AML-193 (cell line): ENCODE measurements at regions not wholly inside any gene's neighbourhood (a gene's known extent, or its start where the extent isn't known, plus 50 kb on each side); places are given as distances from the start of the nearest gene placed in this dataset.
"Not testable (repeated sequence)": the region's sequence is repeated elsewhere in the genome, so short reads cannot be mapped to it uniquely, and the experiment has no call there.

Experiments used
- DNase-seq, 2 experiments: peaks; one replicate each; lab custom pipeline; 2025; lab: John Stamatoyannopoulos, UW

- DNase-seq, result peak; percentile 30 to 63
Measured at GRCh38 chr6:81465859-81466258, 286.6 kb downstream of the TENT5A start.

GRCh38 chr6:81456416-81456815, 296.1 kb downstream of the TENT5A start:
- DNase-seq, result no peak

GRCh38 chr6:81455641-81456040, 296.8 kb downstream of the TENT5A start:
- no peak for DNase-seq

DNA sequence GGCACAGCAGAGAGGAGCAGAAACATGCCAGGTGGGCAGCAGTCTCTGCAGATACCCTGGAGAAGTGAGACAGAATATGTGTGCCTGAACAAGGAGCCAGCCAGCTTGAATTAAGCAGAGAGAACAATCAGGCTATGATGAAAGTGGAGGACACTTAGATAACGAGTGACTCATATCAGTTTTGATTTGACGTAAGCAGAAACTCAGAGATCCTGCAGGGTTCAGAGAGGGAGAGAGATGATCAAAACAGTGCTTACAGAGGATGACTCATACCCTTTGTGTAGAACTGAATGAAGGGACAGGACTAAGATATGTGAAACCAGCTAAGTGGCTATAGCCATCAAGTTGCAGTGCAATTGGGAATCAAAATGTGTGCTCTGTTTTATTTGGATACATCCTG, 300.7 kb downstream of the TENT5A start:
- no peak for DNase-seq

DNA sequence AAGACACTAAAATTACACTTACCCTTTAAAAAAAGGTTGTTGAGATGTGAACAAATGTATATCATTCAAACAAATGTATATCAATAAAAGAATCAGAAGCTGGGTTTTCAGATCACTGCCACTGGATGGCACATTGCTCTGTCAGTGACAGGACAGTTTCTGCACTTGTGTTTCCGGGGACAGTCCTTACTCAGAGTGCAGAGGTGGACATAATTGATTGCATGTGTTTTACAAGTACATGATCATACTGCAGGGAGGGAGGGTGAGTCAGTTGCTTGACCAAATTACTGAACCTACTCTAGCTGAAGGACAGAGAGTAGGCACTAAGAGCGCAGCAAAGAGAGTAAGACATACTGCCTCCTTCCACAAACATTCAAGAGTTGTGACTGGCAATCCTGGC, 302.3 kb downstream of the TENT5A start:
- DNase-seq, result no peak

DNA sequence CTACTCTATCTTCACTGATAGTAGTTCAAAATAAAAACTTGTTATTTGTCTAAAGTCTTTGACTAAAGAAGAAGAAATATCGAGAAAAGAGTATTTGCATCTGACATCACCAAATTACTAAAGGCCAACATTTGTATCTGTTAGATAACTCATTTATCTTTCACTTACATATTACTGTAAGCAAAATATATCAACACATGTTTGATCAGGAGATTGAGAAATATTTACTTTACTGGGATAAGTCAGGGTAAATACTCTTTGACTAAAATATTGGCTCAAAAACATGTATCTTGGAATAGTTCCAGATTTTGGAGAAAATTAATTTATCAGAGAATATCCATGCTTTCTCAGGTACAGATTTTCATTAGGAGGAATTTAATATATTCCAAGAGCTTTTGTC, 306.0 kb downstream of the TENT5A start:
- DNase-seq, result no peak

GRCh38 chr6:81439417-81439816, 313.1 kb downstream of the TENT5A start:
- no peak for DNase-seq

GRCh38 chr6:81436990-81437389, 315.5 kb downstream of the TENT5A start:
- DNase-seq, result no peak

- DNase-seq, result no peak
Measured at GRCh38 chr6:81413306-81413705, 339.2 kb downstream of the TENT5A start.

DNA sequence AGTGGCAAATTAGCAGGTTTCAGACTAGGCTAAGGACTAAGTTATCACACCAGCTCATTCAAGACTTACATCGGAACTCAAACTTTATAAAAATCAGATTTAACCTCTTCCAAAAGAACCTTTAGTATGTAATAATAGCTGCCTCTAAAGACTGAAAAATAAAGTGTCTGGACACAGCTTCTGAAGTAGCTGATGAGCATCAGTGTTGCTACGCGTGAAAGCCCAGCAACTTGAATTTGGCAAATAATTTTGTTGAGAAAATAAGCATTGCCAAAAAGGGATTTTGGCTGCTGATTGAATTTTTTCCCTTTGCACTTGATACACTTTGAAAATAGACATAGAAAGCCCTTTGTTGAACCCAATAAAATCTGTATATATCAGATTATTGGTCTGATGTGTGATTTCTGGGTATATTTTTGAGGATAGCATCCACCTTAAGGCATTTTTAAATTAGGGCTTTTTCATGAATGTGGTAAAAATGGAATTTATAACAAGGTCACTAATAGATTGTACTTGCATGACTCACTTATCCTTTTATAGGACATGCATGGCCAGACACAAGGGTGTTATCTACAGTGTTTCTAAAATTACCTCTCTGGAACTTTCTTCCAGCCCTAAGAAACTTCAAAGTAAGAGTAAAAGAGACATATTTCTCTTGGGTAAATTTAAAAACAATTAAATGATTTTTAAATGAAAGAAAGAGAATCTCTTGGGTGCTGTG, 350.4 kb downstream of the TENT5A start:
- no peak for DNase-seq

DNA sequence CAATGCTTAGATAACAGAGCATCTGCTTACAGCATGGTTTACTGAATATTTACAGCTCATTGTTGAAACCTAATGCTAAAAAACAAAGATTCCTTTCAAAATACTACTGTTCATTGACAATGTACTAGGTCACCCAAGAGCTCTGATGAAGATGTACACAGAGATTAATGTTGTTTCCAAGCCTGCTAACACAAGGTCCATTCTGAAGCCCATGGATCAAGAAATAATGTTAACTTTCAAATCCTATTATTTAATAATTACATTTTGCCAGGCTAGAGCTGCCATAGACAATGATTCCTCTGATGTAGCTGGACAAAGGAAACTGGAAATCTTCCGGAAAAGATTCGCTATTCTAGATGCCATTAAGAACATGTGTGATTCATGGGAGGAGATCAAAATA, 355.6 kb downstream of the TENT5A start:
- no peak for DNase-seq

GRCh38 chr6:81387163-81387562, 365.3 kb downstream of the TENT5A start:
- no peak for DNase-seq

- DNase-seq, result no peak
Measured at GRCh38 chr6:81384921-81385320, 367.6 kb downstream of the TENT5A start.

DNA sequence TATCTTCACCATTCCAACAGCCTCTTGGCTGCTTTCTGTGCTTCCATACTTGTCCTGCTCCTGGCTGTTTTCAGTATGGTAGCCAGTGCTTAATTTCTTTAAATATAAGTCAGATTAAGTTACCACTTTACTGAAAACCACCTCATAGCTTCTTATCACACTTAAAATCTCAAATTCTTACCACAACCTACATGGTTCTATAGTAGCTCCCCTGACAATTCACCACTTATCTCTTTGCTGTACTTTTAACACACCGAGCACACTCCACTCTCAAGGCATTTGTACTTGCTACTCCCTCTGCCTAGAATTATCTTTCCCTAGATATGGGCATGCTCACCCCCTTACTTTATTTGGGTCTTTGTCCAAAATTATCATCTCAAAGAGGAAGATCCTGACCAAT, 369.0 kb downstream of the TENT5A start:
- no peak for DNase-seq

GRCh38 chr6:81382852-81383251, 369.6 kb downstream of the TENT5A start:
- DNase-seq, result no peak

DNA sequence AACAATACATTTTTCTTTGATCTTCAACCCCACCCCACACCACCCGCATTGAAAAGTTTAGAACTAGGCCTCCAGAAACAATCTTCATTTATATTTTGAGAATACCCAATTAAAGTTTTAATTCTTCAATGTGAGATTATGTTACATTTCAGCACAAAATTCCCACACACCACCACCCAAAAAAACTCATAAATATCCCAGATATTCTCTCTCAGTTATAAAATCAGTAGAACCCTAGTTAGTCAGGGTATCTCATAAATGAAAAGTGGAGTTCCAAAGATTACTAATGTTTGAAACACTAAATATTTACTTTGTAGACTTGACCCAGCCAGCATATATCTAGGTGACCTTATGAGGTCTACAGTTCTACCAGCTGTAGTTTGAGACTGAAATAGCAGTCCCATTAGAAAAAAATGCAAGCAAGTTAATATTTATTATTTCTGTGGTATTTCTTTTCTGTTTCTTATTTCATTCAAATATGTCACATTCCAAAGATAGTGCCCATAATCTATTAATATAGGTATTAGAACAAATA, 371.0 kb downstream of the TENT5A start:
- no peak for DNase-seq

GRCh38 chr6:81380718-81381338, 371.7 kb downstream of the TENT5A start:
- no peak for DNase-seq

DNA sequence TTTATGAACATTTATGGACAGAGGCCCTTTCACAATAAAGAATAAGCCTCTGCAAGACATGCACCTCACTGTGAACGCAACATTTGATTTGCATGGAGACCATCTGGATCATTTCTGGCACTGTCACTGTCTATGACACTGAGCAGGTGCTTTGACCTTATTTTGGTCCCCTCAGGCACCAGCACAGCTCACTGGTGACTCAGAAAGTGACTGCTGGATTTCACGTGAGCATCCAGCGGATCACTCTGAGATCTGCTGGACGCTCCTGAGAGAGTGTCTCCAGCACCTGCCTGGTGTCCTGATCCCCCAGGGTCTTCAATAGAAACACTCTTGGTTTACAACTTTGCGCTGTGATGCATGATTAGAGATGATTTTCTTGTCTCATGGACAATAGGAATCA, 375.7 kb downstream of the TENT5A start:
- DNase-seq, result no peak

GRCh38 chr6:81373414-81373813, 379.1 kb downstream of the TENT5A start:
- DNase-seq, result no peak

DNA sequence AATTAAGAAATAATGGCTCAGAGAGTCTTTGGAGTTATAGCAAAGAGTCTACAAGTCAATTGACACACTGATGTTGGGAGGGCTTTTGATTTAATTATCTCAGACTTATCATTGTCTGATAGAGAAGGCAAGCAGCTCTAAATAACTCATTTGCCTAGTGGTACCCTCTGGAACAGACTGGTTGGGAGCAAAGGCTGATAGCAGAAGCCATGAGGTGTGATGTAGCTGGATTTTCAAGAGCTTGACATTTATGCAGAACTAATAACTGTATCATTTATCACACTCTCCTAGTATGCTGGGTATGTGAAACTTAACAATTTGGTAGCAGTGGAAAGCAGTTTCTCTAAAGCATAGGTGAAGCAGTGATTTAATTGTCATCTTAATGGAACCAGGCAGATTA, 380.6 kb downstream of the TENT5A start:
- DNase-seq, result no peak

DNA sequence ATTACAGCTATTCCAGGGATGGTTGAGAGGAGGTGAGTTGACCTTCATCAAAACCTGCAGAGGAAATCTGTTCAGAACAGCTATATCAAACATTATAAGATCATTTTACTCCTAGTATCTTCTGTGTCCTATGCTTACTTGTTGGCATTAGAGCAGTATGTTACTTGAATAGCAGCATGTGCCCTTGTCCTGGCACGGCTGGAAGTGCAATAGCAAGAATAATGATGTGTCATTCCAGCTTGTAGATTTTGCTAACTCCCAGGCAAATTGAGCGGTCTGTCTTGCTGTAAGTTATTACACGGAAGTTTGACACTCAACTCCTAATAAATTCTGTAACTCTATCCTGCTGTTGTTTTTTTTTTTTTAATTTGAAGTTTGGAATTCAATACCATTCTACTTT, 385.5 kb downstream of the TENT5A start:
- DNase-seq, result no peak

GRCh38 chr6:81362246-81362645, 390.2 kb downstream of the TENT5A start:
- DNase-seq, result no peak

DNA sequence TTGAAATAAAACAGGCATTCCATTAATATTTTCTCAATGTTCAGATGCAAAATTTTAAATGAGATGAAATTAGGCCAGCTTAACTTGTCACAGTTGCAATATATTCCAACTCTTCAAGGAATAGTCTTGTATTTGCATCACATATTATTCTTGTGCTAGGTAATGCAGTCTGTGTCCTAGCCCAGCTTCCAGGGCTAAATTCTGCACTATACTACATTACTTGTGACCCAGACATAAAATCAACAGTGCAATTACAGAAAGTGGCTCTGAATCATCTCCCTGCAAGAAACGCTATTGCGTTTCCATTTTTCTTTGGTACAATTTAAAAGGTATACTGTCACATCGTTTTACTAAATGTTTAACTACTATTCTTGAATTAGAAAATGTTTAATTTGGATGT, 399.2 kb downstream of the TENT5A start:
- DNase-seq, result no peak

DNA sequence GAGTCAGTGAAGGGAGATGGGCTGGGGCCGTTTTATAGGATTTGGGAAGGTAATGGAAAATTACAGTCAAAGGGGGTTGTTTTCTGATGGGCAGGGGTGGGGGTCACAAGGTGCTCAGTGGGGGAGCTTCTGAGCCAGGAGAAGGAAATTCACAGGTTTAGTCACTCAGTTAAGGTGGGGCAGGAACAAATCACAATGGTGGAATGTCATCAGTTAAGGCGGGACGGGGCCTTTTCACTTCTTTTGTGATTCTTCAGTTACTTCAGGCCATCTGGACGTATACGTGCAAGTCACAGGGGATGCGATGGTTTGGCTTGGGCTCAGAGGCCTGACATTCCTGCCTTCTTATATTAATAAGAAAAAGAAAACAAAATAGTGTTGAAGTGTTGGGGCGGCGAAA, 408.5 kb downstream of the TENT5A start:
- DNase-seq, result not testable (repeated sequence)
